Gastrocnemius medialis (tissue), 4 donors: ENCODE measurements at regions not wholly inside any gene's neighbourhood (a gene's known extent, or its start where the extent isn't known, plus 50 kb on each side); places are given as distances from the start of the nearest gene placed in this dataset.

Source experiments
- POLR2A ChIP-seq, 2 donors: fragments of 450-650 bp; IDR thresholded peaks; one replicate each; pipeline ENCODE4 v1.6.1; 2017; ENCODE audit warnings: antibody characterized with exemption in 2 of 2, mild to moderate bottlenecking in 2 of 2, moderate library complexity in 2 of 2
- TF ChIP-seq, protein P1 (sequence below), 5 experiments: fragments of 450-650 bp in 3 of 5; fragments of 200-600 bp in 2 of 5; sonication (generic) in 2 of 5; IDR thresholded peaks in 4 of 5; conservative IDR thresholded peaks in 1 of 5; 1 replicate in 4 of 5; 2 replicates in 1 of 5; pipeline ENCODE4 v1.5.1; 2016 to 2019; ENCODE audit warnings: antibody characterized with exemption in 5 of 5, mild to moderate bottlenecking in 3 of 5, moderate library complexity in 3 of 5

DNA sequence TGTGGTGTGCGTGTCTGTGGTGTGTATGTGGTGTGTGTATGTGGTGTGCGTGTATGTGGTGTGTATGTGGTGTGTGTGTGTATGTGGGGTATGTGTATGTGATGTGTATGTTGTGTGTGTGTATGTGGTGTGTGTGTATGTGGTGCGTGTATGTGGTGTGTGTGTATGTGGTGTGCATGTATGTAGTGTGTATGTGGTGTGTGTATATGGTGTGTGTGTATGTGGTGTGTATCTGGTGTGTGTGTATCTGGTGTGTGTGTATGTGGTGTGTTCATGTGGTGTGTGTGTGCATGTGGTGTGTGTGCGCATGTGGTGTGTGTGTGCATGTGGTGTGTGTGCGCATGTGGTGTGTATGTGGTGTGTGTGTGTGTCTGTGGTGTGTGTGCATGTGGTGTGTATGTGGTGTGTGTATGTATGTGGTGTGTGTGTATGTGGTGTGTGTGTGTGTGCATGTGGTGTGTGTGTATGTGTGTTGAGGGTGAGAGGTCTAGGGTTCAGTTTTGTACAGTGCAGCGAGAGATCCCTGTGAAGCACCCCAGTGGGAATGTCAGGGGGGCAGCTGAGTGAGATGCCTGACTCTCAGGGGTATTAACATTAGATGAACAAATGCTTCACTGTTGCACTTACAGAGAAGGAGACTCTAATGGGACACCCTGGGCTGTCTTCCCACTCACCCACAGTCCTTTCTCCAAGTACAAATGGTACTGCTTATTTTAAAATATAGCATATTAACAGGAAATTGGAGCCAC is 61.3 kb upstream of the MEDAG start:
- TF ChIP-seq, protein P1, sequence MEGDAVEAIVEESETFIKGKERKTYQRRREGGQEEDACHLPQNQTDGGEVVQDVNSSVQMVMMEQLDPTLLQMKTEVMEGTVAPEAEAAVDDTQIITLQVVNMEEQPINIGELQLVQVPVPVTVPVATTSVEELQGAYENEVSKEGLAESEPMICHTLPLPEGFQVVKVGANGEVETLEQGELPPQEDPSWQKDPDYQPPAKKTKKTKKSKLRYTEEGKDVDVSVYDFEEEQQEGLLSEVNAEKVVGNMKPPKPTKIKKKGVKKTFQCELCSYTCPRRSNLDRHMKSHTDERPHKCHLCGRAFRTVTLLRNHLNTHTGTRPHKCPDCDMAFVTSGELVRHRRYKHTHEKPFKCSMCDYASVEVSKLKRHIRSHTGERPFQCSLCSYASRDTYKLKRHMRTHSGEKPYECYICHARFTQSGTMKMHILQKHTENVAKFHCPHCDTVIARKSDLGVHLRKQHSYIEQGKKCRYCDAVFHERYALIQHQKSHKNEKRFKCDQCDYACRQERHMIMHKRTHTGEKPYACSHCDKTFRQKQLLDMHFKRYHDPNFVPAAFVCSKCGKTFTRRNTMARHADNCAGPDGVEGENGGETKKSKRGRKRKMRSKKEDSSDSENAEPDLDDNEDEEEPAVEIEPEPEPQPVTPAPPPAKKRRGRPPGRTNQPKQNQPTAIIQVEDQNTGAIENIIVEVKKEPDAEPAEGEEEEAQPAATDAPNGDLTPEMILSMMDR (IDR thresholded peaks at IDR 0.05 in 4 of 5, conservative IDR thresholded peaks at IDR 0.05 in 1 of 5) = no peak
- TF ChIP-seq POLR2A (IDR thresholded peaks at IDR 0.05) = no peak
